Endodermal cell (in vitro differentiated cells): ENCODE measurements at regions not wholly inside any gene's neighbourhood (a gene's known extent, or its start where the extent isn't known, plus 50 kb on each side); places are given as distances from the start of the nearest gene placed in this dataset.
A peak's percentile ranks its signal among the peaks of the same experiment; 100 is the strongest.

Source experiments
- DNase-seq: peaks from one replicate; pipeline ENCODE4 v3.0.0-alpha.2; 2017
- H3K27ac ChIP-seq: 2 replicates; pipeline ENCODE4 v1.5.1; 2013; ENCODE audit warnings: mild to moderate bottlenecking, low read depth, low read length, moderate library complexity
- H3K27me3 ChIP-seq: 2 replicates; pipeline ENCODE4 v1.6.1; 2013; ENCODE audit warnings: mild to moderate bottlenecking, low read length, moderate library complexity; ENCODE audit not compliant: insufficient read depth, control insufficient read depth, poor library complexity, severe bottlenecking
- H3K36me3 ChIP-seq: 2 replicates; pipeline ENCODE4 v1.7.0; 2013; ENCODE audit warnings: mild to moderate bottlenecking, low read length, moderate library complexity; ENCODE audit not compliant: control insufficient read depth, insufficient read depth
- H3K4me1 ChIP-seq: one replicate; pipeline ENCODE4 v1.7.0; 2013; ENCODE audit warnings: low read length; ENCODE audit not compliant: control insufficient read depth, insufficient read depth
- H3K4me3 ChIP-seq: 2 replicates; pipeline ENCODE4 v1.5.1; 2013; ENCODE audit warnings: mild to moderate bottlenecking, low read length, moderate library complexity
- H3K9ac ChIP-seq: 2 replicates; pipeline ENCODE4 v1.6.1; 2013; ENCODE audit warnings: mild to moderate bottlenecking, low read length, moderate library complexity; ENCODE audit not compliant: poor library complexity, severe bottlenecking; ENCODE audit errors: extremely low read depth
- H3K9me3 ChIP-seq: 2 replicates; pipeline ENCODE4 v1.6.1; 2013; ENCODE audit warnings: mild to moderate bottlenecking, low read length, moderate library complexity; ENCODE audit not compliant: control insufficient read depth
- H3K27ac Mint-ChIP-seq: 2 replicates; pipeline ENCODE4 v1.8.0; 2020; ENCODE audit warnings: mixed read lengths
- H3K27me3 Mint-ChIP-seq: 2 replicates; pipeline ENCODE4 v1.8.0; 2021; ENCODE audit warnings: mild to moderate bottlenecking, mixed read lengths; ENCODE audit not compliant: insufficient read depth
- H3K36me3 Mint-ChIP-seq: 2 replicates; pipeline ENCODE4 v1.8.0; 2020; ENCODE audit warnings: low read depth, mixed read lengths
- H3K4me1 Mint-ChIP-seq: 2 replicates; pipeline ENCODE4 v1.8.0; 2020; ENCODE audit warnings: mixed read lengths
- H3K4me3 Mint-ChIP-seq: 2 replicates; pipeline ENCODE4 v1.8.0; 2020; ENCODE audit warnings: mild to moderate bottlenecking, moderate library complexity, mixed read lengths
- H3K9me3 Mint-ChIP-seq: 2 replicates; pipeline ENCODE4 v1.8.0; 2020; ENCODE audit warnings: mild to moderate bottlenecking, mixed read lengths
- WGBS, 2 experiments: methylation state at CpG; one replicate each; pipeline versions ENCODE4 v1.1.5 to v1.1.7; 2013; ENCODE audit warnings: missing lambda C conversion rate in 2 of 2, mixed read lengths in 1 of 2; ENCODE audit not compliant: insufficient coverage in 1 of 2, insufficient read length in 1 of 2; 5-methylcytosine and 5-hydroxymethylcytosine counted together
- TF ChIP-seq, protein P1 (sequence below): fragments of 200-600 bp; sonication (generic); conservative IDR thresholded peaks from 2 replicates; pipeline ENCODE4 v1.5.0; 2021; ENCODE audit warnings: antibody characterized with exemption, mild to moderate bottlenecking

DNA sequence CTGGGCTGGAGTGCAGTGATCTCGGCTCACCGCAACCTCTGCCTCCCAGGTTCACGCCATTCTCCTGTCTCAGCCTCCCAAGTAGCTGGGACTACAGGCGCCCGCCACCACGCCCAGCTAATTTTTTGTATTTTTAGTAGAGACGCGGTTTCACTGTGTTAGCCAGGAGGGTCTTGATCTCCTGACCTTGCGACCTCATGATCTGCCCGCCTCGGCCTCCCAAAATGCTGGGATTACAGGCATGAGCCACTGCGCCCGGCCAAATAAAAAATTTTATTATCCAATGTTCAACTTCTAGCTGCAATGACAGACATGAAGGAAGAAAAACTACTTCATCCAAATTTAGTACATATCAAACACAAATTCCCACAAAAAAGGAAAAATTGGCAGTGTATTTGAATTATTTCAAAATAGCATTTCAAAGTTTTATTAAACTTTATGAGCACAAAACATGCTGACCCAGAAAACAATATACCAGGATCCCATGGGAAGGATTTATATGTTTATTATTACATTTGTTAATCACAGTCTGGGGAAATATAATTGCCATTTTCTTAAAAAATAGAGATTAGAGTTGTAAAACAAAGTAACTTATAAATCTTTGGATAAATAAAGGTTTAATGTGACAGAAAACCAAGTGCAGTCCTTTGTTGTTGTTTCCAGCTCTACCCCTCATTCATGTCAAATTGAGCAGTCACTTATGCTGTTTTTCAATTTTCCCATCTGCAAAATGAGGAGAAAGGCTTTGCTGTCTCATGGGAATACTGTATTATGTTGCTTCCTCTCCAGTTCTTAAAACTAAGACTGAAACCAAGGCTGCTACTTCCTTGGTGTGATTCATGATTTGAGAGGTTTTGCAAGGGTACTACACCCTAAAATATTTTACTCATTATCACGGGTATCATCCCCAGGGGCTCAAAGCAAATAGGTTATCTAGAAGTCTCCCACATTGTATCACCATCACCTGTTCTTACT, 155.2 kb upstream of the AVPR1A start:
- no peaks in the 10 kb centered on the region for H3K4me1 ChIP-seq
- Mint-ChIP-seq H3K9me3 (peaks cover 11% of the 10 kb centered on the region), H3K36me3 (no peaks in the 10 kb centered on the region), H3K4me3 (no peak overlapping the region), H3K27ac (no peak overlapping the region), H3K4me1 (peaks cover 10% of the 10 kb centered on the region), H3K27me3 (no peaks in the 10 kb centered on the region)
- H3K9me3 ChIP-seq = no peaks in the 10 kb centered on the region
- TF ChIP-seq, protein P1, sequence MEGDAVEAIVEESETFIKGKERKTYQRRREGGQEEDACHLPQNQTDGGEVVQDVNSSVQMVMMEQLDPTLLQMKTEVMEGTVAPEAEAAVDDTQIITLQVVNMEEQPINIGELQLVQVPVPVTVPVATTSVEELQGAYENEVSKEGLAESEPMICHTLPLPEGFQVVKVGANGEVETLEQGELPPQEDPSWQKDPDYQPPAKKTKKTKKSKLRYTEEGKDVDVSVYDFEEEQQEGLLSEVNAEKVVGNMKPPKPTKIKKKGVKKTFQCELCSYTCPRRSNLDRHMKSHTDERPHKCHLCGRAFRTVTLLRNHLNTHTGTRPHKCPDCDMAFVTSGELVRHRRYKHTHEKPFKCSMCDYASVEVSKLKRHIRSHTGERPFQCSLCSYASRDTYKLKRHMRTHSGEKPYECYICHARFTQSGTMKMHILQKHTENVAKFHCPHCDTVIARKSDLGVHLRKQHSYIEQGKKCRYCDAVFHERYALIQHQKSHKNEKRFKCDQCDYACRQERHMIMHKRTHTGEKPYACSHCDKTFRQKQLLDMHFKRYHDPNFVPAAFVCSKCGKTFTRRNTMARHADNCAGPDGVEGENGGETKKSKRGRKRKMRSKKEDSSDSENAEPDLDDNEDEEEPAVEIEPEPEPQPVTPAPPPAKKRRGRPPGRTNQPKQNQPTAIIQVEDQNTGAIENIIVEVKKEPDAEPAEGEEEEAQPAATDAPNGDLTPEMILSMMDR = no peak
- H3K27ac ChIP-seq = no peak overlapping the region
- no peak for DNase-seq
- no peaks in the 10 kb centered on the region for H3K27me3 ChIP-seq
- H3K4me3 ChIP-seq = no peak overlapping the region
- no peaks in the 10 kb centered on the region for H3K36me3 ChIP-seq
- no peak overlapping the region for H3K9ac ChIP-seq
- 89 to 95% methylated on average over 9 to 14 of the region's 14 CpGs for WGBS, 2 experiments

DNA sequence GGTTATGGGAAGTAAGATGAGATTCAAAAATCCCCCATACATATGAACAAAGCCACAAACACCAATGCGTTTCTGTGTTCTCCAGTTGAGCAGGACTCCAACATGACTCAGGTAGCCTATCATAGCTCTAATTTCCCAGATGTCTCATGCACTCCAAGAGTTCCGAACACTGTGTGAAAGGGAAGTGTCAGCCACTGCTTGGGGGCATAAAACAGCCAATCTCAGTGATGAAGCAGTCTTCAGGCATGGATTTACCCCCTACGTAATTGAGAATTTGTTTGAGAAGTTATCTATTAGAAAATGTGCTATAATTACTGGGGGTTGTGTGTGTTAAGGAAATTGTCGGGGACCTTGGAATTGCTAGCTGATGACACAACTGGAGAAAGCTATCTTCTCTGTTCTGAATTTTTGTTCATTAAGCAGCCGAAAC, 153.9 kb upstream of the AVPR1A start:
- no peak for DNase-seq
- H3K27me3 ChIP-seq = no peaks in the 10 kb centered on the region
- H3K4me1 Mint-ChIP-seq = peaks cover 10% of the 10 kb centered on the region
- no peak overlapping the region for H3K4me3 Mint-ChIP-seq
- H3K9ac ChIP-seq = no peak overlapping the region
- no peak overlapping the region for H3K27ac Mint-ChIP-seq
- no peaks in the 10 kb centered on the region for H3K27me3 Mint-ChIP-seq
- WGBS, 2 experiments = 91 to 95% methylated on average over 4 to 5 of the region's 5 CpGs
- no peak overlapping the region for H3K27ac ChIP-seq
- no peak overlapping the region for H3K4me3 ChIP-seq
- H3K9me3 ChIP-seq = no peaks in the 10 kb centered on the region
- no peaks in the 10 kb centered on the region for H3K4me1 ChIP-seq
- no peaks in the 10 kb centered on the region for H3K36me3 ChIP-seq
- TF ChIP-seq, protein P1 = no peak
- H3K9me3 Mint-ChIP-seq = no peaks in the 10 kb centered on the region
- H3K36me3 Mint-ChIP-seq = no peaks in the 10 kb centered on the region

DNA sequence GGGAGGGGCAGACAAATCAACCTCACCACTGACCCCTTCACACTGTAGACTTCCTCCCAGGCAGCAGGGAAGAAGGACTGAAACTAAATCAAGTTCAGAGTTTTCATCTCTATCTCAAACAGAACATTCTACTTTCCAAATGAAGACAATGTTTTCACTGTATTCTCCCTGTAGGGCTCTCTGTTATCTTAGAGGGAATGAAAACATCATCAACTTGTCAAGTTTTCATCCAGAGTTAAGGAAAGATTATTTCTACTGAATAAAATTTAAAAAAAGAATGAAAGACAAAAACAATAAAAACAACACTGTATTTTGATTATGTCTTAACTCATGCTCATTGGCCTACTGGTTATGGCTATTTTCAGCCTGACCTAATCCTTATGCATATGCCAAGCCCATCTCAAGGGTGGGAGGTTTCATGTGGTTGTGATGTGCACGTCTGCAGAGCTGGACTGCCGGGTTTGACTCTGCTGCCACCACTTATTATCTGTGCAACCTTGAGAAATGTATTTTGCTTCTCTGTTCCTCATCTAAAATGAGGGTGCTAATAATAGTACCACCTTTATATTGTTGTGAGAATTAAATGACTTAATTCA, 152.0 kb upstream of the AVPR1A start:
- peaks cover 10% of the 10 kb centered on the region for H3K4me1 Mint-ChIP-seq
- Histone ChIP-seq H3K36me3 (no peaks in the 10 kb centered on the region), H3K9me3 (no peaks in the 10 kb centered on the region), H3K27me3 (no peaks in the 10 kb centered on the region), H3K9ac (no peak overlapping the region), H3K27ac (no peak overlapping the region), H3K4me3 (no peak overlapping the region), H3K4me1 (no peaks in the 10 kb centered on the region)
- no peaks in the 10 kb centered on the region for H3K27me3 Mint-ChIP-seq
- DNase-seq = no peak
- H3K27ac Mint-ChIP-seq = peak overlapping the region; percentile 62
- no peaks in the 10 kb centered on the region for H3K9me3 Mint-ChIP-seq
- no peaks in the 10 kb centered on the region for H3K36me3 Mint-ChIP-seq
- no peak overlapping the region for H3K4me3 Mint-ChIP-seq
- TF ChIP-seq, protein P1 = no peak
- WGBS, 2 experiments = 91% methylated on average over 2 of the region's 2 CpGs; no CpG with 5 or more reads in 1 of the 2 experiments
